Endometrium (tissue), 2 donors: ENCODE measurements at regions not wholly inside any gene's neighbourhood (a gene's known extent, or its start where the extent isn't known, plus 50 kb on each side); places are given as distances from the start of the nearest gene placed in this dataset.
"Not testable (repeated sequence)": the region's sequence is repeated elsewhere in the genome, so short reads cannot be mapped to it uniquely, and the experiment has no call there.

Experiments
- FAIRE-seq: peaks from 2 replicates; lab custom pipeline; 2012; peaks lifted over from hg19 to GRCh38; lab: Jason Lieb, UNC
- donor health status: control.
- donor health status: control.

- no peak for FAIRE-seq
Measured at GRCh38 chr1:196088541-196088940, 519.7 kb downstream of the KCNT2 start.

GRCh38 chr1:196078691-196079090 lies 529.5 kb downstream of the KCNT2 start:
- no peak for FAIRE-seq

DNA sequence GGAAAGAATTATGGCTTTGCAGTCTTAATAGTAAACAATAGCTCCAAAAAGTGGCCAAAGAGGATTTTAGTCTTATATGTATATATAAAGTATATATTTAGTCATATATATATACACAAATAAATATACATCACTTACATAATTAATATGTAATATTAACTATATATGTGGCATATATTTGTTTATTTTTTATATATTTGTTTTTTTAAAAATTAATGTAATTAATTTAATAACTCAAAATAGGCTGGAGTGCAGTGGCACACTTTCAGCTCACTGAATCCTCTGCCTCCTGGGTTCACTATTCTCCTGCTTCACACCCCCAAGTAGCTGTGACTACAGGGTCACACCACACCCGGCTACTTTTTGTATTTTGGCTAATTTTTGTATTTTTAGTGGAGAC lies 532.6 kb downstream of the KCNT2 start:
- FAIRE-seq, result no peak

DNA sequence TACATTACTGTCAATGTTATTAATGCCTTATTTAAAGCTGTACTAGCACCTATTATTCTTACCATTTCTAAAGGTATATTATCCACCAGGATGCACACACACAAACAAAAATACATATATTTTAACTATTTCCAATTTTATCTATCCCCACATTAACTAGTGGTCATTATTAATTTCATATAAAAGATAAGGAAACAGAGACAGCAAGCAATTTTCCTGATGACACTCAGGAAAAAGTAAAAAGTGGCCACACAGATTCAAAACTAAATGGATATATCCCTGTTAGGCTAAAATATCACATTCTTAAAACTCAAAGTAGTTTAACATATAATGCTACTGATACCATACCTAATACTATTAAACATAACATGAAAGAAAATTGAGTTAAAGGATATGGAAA lies 534.1 kb downstream of the KCNT2 start:
- FAIRE-seq, result no peak

GRCh38 chr1:196071447-196071846 lies 536.8 kb downstream of the KCNT2 start:
- no peak for FAIRE-seq

- FAIRE-seq, result no peak
Measured at GRCh38 chr1:196070940-196071339, 537.3 kb downstream of the KCNT2 start.

DNA sequence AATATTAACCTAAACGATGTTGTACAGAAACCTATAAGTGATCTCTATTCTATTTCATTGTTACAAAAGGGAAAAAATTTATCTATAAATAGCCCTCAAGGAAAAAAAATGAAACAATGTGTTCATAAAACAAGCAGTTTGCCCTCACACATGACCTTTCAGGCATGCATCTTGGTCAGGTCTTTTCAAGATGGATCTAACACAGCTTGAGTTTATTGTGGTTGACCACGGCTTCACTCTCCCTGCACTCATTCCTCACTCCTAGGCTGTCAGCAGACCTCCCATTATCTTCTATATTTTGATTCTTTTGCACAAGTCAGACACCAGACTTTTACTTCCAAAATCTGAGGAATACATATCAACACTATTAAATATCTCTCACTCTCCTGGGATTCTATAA lies 544.3 kb downstream of the KCNT2 start:
- no peak for FAIRE-seq

GRCh38 chr1:196063294-196063693 lies 544.9 kb downstream of the KCNT2 start:
- no peak for FAIRE-seq

DNA sequence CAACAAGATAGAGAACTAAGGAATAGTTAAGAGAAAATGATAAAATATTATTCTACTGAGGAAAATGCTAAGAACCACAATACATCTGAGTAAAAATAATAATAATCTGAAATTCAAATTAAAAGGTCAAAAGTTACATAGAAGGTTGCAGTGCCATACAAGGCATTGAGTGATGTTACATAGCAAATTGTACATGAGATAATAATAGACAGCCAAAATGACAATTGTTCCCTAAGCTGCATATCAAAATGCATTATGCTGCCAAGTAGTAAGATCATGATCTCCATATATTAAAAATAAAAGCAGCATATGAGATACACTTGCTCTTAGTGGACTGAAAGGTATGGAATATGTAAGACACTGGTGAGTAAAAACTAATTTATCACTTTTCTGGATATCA lies 547.7 kb downstream of the KCNT2 start:
- FAIRE-seq, result no peak

GRCh38 chr1:196059210-196059609 lies 549.0 kb downstream of the KCNT2 start:
- no peak for FAIRE-seq

- FAIRE-seq, result no peak
Measured at GRCh38 chr1:196056966-196057365, 551.3 kb downstream of the KCNT2 start.

- no peak for FAIRE-seq
Measured at GRCh38 chr1:196049407-196049806, 558.8 kb downstream of the KCNT2 start.

DNA sequence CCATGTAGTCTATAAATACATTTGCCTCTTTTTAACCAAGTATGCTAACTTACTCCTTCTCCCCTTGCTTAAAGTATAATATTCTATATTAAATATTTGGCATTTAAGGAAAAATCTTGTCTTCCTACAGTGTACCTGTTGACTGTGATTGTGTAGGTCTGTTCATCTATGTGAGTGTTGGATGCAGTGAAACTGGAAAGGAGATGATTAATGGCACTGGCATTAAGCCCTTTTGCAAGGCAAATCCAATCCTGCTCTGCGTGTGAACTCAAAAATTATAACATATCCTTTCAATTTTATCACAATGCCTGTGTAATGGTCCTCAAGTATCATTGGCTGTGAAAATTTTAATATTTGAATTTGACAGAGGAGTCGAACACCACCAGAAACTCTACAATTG lies 565.0 kb downstream of the KCNT2 start:
- no peak for FAIRE-seq

- FAIRE-seq, result no peak
Measured at GRCh38 chr1:196034080-196034706, 574.0 kb downstream of the KCNT2 start.

DNA sequence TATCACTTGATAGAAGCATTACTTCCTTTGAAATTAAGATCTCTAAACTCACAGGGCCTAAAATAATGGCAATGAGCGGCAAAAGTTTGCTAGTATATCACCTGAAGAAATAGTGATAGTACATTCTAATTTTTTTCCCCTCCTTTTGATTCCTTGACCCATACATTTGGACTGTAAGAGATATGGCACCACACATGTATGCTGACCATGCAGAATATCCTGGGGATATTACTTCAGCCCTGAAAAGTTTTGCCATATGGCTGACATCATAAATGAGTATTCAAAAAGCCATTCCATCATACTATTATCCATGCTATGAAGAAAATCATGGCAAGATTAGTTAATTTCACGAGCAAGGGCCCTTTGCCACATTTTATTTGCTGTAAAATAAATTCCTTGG lies 576.9 kb downstream of the KCNT2 start:
- FAIRE-seq, result not testable (repeated sequence)

GRCh38 chr1:196030455-196030854 lies 577.8 kb downstream of the KCNT2 start:
- no peak for FAIRE-seq

GRCh38 chr1:196029410-196029809 lies 578.8 kb downstream of the KCNT2 start:
- no peak for FAIRE-seq

- FAIRE-seq, result no peak
Measured at GRCh38 chr1:196027127-196027526, 581.1 kb downstream of the KCNT2 start.

GRCh38 chr1:196021174-196021573 lies 587.1 kb downstream of the KCNT2 start:
- FAIRE-seq, result not testable (repeated sequence)

DNA sequence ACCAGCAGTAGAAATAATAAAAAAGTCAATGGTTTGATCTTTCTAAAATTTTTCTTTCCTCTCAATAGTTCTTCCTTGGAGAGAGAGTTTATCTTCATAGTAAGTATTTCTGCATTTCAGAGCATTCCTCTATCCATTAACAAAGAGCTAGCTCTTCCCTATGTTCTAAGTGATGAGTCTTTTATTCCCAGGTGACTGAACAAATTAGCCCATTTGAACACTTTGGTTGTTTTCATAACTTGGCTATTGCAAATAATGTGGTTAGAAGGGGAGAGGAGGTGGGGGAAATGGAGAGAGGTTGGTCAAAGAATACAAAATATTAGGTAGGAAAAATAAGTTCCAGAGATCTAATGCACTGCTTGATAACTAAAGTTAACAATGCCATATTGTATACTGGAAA lies 598.9 kb downstream of the KCNT2 start:
- no peak for FAIRE-seq

- no peak for FAIRE-seq
Measured at GRCh38 chr1:196007763-196008162, 600.5 kb downstream of the KCNT2 start.

GRCh38 chr1:196005426-196005825 lies 602.8 kb downstream of the KCNT2 start:
- no peak for FAIRE-seq

GRCh38 chr1:196004388-196004787 lies 603.9 kb downstream of the KCNT2 start:
- not testable (repeated sequence) for FAIRE-seq

GRCh38 chr1:196002906-196003305 lies 605.3 kb downstream of the KCNT2 start:
- FAIRE-seq, result no peak

- FAIRE-seq, result not testable (repeated sequence)
Measured at GRCh38 chr1:196002296-196002695, 605.9 kb downstream of the KCNT2 start.
